GM12873 (cell line): ENCODE measurements at regions not wholly inside any gene's neighbourhood (a gene's known extent, or its start where the extent isn't known, plus 50 kb on each side); places are given as distances from the start of the nearest gene placed in this dataset.

Source experiments
- CTCF ChIP-seq: IDR thresholded peaks from 2 replicates; pipeline ENCODE4 v1.5.1; 2012; ENCODE audit warnings: low read depth, mild to moderate bottlenecking, moderate library complexity, low read length, control low read depth; ENCODE audit not compliant: insufficient read depth; ENCODE audit errors: missing control alignments

- no peak for TF ChIP-seq CTCF
These were observed 470.7 kb upstream of the TRPC7 start for GRCh38 chr5:136836093-136836492.

GRCh38 chr5:136820848-136821247 lies 455.5 kb upstream of the TRPC7 start:
- no peak for TF ChIP-seq CTCF

- no peak for TF ChIP-seq CTCF
These were observed 454.4 kb upstream of the TRPC7 start for GRCh38 chr5:136819526-136820302.

GRCh38 chr5:136816327-136816726 lies 451.0 kb upstream of the TRPC7 start:
- no peak for TF ChIP-seq CTCF

- no peak for TF ChIP-seq CTCF
These were observed 449.5 kb upstream of the TRPC7 start for GRCh38 chr5:136814619-136815378.

- no peak for TF ChIP-seq CTCF
These were observed 446.2 kb upstream of the TRPC7 start for GRCh38 chr5:136811551-136811950.

- TF ChIP-seq CTCF: no peak
These were observed 445.7 kb upstream of the TRPC7 start for GRCh38 chr5:136811086-136811485.
